Lower leg skin (tissue), 3 donors: ENCODE measurements at regions not wholly inside any gene's neighbourhood (a gene's known extent, or its start where the extent isn't known, plus 50 kb on each side); places are given as distances from the start of the nearest gene placed in this dataset.

Experiments used
- POLR2A ChIP-seq, 2 donors: fragments of 450-650 bp; IDR thresholded peaks; one replicate each; pipeline ENCODE4 v1.6.1; 2016 to 2017; ENCODE audit warnings: antibody characterized with exemption in 2 of 2, mild to moderate bottlenecking in 1 of 2, moderate library complexity in 1 of 2
- TF ChIP-seq, protein P1 (sequence below), 3 donors: fragments of 450-650 bp; IDR thresholded peaks; one replicate each; pipeline ENCODE4 v1.5.1; 2016; ENCODE audit warnings: antibody characterized with exemption in 3 of 3, mild to moderate bottlenecking in 3 of 3, moderate library complexity in 2 of 3

DNA sequence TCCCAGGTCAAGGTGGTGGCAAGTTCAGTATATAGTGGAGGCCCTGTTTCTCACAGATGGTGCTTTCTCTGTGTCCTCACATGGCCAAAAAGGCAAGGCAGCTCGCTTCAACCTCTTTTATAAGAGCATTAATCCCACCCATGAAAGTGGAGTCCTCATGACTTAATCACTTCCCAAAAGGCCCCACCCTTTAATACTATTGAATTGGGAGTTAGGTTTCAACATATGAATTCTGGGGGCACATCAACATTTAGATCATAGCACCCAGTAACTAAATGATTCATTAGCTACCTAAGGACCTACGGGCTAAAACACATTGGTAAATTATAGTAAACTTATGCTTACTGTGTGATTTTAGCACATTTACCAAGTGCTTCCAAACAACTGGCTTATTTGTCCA lies 317.9 kb downstream of the LTN1 start:
- TF ChIP-seq, protein P1, sequence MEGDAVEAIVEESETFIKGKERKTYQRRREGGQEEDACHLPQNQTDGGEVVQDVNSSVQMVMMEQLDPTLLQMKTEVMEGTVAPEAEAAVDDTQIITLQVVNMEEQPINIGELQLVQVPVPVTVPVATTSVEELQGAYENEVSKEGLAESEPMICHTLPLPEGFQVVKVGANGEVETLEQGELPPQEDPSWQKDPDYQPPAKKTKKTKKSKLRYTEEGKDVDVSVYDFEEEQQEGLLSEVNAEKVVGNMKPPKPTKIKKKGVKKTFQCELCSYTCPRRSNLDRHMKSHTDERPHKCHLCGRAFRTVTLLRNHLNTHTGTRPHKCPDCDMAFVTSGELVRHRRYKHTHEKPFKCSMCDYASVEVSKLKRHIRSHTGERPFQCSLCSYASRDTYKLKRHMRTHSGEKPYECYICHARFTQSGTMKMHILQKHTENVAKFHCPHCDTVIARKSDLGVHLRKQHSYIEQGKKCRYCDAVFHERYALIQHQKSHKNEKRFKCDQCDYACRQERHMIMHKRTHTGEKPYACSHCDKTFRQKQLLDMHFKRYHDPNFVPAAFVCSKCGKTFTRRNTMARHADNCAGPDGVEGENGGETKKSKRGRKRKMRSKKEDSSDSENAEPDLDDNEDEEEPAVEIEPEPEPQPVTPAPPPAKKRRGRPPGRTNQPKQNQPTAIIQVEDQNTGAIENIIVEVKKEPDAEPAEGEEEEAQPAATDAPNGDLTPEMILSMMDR (IDR thresholded peaks at IDR 0.05), result no peak
- TF ChIP-seq POLR2A (IDR thresholded peaks at IDR 0.05), result no peak
